ENCODE measurements at regions not wholly inside any gene's neighbourhood (a gene's known extent, or its start where the extent isn't known, plus 50 kb on each side); places are given as distances from the start of the nearest gene placed in this dataset.

DNA sequence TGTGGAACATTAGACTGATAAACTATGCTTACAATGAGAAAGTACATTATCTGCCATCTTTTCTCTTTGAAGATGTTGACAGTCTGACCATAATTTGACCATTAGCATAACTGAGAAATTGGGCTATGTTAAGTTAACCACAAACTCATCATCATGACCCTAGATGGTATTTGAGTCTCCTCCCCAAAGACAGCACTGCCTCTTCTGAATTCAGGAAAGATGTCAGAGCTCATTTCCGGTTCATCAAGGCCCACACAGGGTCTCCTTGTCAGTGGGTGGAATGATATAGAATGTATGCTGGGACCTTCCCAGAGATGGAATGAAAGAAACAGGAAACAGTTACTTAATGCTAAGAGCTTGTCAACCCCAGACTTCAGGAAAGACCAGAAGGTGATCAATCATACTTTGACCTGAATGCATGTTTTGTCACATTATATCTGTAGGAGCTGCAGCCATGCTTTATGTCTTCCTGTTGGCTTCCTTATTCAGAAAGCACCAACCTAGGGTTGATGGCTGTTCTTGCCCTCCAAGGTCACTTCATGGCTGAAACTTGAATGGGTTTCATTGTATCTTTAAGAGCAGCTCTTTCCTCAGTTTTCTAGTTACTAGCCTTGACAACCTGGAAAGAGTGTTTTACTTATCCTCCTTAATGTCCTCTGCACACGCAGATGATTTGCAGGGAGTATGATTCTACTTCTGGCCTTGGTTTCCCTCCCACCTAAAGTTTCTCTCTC lies 99.1 kb upstream of the NEUROD1 start:
- no peak overlapping the region for H3K27ac Mint-ChIP-seq (ENCODE audit: unreplicated experiment)

DNA sequence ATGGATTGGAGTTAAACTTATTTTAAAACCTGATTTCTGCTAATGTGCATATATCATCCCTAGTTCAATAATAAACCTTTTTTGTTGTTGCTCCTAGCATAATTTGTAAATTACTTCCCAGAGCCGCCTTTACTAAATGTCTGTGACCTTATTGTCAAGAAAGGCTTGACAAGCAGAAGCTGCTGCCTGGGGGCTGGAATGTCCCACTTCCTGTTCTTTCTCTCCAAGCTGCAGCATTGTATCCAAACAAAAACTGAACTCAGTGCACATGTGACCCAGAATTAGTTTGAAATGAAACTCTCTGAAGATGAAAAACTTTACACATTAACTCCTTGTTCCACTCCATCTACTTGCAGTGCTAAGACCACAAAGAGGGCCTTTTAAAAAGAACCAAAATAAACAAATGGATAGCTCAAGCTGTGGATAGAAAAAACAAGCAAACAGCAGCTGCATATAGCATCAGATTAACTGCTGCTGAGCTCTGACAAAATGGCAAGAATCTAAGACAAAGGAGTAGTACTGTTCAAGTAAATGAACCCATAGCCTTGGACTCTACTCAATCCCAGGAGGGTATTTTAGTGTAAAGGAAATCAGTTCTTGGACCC lies 99.8 kb upstream of the NEUROD1 start:
- H3K27ac Mint-ChIP-seq (ENCODE audit: unreplicated experiment) = no peak overlapping the region
- no peaks in the 10 kb centered on the region for H3K36me3 Mint-ChIP-seq (ENCODE audit: unreplicated experiment)
- H3K4me1 Mint-ChIP-seq (ENCODE audit: low read depth, unreplicated experiment) = no peaks in the 10 kb centered on the region
- no peak for TF ChIP-seq CTCF (IDR thresholded peaks at IDR 0.05; ENCODE audit: partially characterized antibody, unreplicated experiment)
- H3K9me3 Mint-ChIP-seq (ENCODE audit: unreplicated experiment) = no peaks in the 10 kb centered on the region
- no peak for DNase-seq
- H3K27me3 Mint-ChIP-seq (ENCODE audit: unreplicated experiment) = no peaks in the 10 kb centered on the region
- H3K4me3 Mint-ChIP-seq (ENCODE audit: unreplicated experiment) = no peak overlapping the region

More for the DNA sequence above, 99.1 kb upstream of the NEUROD1 start:
- no peaks in the 10 kb centered on the region for H3K36me3 Mint-ChIP-seq (ENCODE audit: unreplicated experiment)
- no peaks in the 10 kb centered on the region for H3K9me3 Mint-ChIP-seq (ENCODE audit: unreplicated experiment)
- DNase-seq = no peak
- no peak for TF ChIP-seq CTCF (IDR thresholded peaks at IDR 0.05; ENCODE audit: partially characterized antibody, unreplicated experiment)
- no peaks in the 10 kb centered on the region for H3K27me3 Mint-ChIP-seq (ENCODE audit: unreplicated experiment)
- H3K4me3 Mint-ChIP-seq (ENCODE audit: unreplicated experiment) = no peak overlapping the region
- H3K4me1 Mint-ChIP-seq (ENCODE audit: low read depth, unreplicated experiment) = no peaks in the 10 kb centered on the region

- H3K4me3 Mint-ChIP-seq (ENCODE audit: unreplicated experiment) = no peak overlapping the region
Measured at GRCh38 chr2:181780657-181781056, 100.3 kb upstream of the NEUROD1 start.

DNA sequence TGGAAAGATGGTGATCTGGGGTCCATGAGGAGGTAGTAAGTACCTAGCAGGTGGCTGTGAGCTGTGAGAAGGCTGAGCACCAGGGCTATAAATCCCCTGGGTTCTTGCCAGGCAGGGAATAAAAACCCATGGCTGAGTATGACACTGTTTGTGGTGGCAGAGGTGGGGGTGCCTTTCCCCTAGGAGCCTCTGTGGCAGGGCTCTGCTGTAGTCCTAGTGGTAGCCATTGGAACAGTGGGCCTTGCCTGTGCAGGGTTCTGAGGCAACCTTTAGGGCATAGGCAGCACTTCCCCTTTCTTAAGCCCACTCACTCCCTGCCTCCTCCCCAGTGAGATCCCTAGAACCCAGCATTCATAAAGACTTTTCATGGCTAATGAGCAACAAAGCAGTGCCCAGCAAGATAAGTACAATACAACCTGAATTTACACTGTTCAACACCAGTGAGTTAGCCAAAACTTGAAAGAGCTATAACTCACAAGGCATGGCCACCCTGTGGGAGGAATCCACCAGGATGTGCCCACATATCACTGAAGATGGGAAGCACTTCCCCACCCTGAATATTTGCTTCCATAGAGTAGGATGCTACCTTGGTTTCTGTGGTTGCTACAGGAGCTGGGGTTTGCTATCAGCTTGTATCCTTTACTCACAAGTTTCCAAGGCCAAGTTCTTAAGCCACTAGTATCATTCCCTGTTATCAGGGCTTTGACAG lies 100.9 kb upstream of the NEUROD1 start:
- Mint-ChIP-seq H3K9me3 (ENCODE audit: unreplicated experiment) (no peaks in the 10 kb centered on the region), H3K27me3 (ENCODE audit: unreplicated experiment) (no peaks in the 10 kb centered on the region), H3K27ac (ENCODE audit: unreplicated experiment) (no peak overlapping the region), H3K4me3 (ENCODE audit: unreplicated experiment) (no peak overlapping the region), H3K36me3 (ENCODE audit: unreplicated experiment) (no peaks in the 10 kb centered on the region), H3K4me1 (ENCODE audit: low read depth, unreplicated experiment) (no peaks in the 10 kb centered on the region)
- no peak for TF ChIP-seq CTCF (IDR thresholded peaks at IDR 0.05; ENCODE audit: partially characterized antibody, unreplicated experiment)
- DNase-seq = no peak

More at GRCh38 chr2:181780657-181781056, 100.3 kb upstream of the NEUROD1 start:
- DNase-seq = no peak
- Mint-ChIP-seq H3K4me1 (ENCODE audit: low read depth, unreplicated experiment) (no peaks in the 10 kb centered on the region), H3K9me3 (ENCODE audit: unreplicated experiment) (no peaks in the 10 kb centered on the region), H3K36me3 (ENCODE audit: unreplicated experiment) (no peaks in the 10 kb centered on the region), H3K27ac (ENCODE audit: unreplicated experiment) (no peak overlapping the region), H3K27me3 (ENCODE audit: unreplicated experiment) (no peaks in the 10 kb centered on the region)
- no peak for TF ChIP-seq CTCF (IDR thresholded peaks at IDR 0.05; ENCODE audit: partially characterized antibody, unreplicated experiment)

DNA sequence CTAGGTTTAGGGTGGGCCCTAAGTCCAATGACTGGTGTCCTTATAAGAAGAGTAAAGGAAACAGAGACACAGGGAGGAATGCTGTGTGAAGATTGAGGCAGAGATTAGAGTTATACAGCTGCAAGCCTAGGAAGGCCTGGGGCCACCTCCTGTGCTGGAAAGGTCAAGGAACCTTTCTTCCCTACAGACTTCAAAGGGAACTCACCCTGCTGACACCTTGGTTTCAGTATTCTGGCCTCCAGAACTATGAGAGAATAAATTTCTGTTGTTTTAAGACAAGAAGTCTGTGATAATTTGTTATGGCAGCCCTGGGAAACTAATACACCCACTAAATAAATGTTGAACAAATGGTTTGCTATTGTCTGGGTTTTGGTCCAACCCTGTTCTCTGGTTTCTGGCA lies 102.3 kb upstream of the NEUROD1 start:
- no peak overlapping the region for H3K27ac Mint-ChIP-seq (ENCODE audit: unreplicated experiment)

More for the DNA sequence above, 102.3 kb upstream of the NEUROD1 start:
- Mint-ChIP-seq H3K4me1 (ENCODE audit: low read depth, unreplicated experiment) (no peaks in the 10 kb centered on the region), H3K4me3 (ENCODE audit: unreplicated experiment) (no peak overlapping the region), H3K9me3 (ENCODE audit: unreplicated experiment) (no peaks in the 10 kb centered on the region), H3K27me3 (ENCODE audit: unreplicated experiment) (no peaks in the 10 kb centered on the region), H3K36me3 (ENCODE audit: unreplicated experiment) (no peaks in the 10 kb centered on the region)
- TF ChIP-seq CTCF (IDR thresholded peaks at IDR 0.05; ENCODE audit: partially characterized antibody, unreplicated experiment) = no peak
- no peak for DNase-seq
